CD4-positive, alpha-beta T cell treated with Interferon alpha-2 for 1 hour (primary cell): ENCODE measurements at regions not wholly inside any gene's neighbourhood (a gene's known extent, or its start where the extent isn't known, plus 50 kb on each side); places are given as distances from the start of the nearest gene placed in this dataset.
"Not testable (repeated sequence)": the region's sequence is repeated elsewhere in the genome, so short reads cannot be mapped to it uniquely, and the experiment has no call there.

Source experiments
- DNase-seq, 2 donors: peaks; one replicate each; pipeline ENCODE4 v3.0.0-alpha.2; 2020 to 2022

GRCh38 chr6:85707515-85708145 is 64.9 kb upstream of the SYNCRIP start:
- DNase-seq: not testable (repeated sequence)

GRCh38 chr6:85706272-85706671 is 63.6 kb upstream of the SYNCRIP start:
- DNase-seq: no peak

DNA sequence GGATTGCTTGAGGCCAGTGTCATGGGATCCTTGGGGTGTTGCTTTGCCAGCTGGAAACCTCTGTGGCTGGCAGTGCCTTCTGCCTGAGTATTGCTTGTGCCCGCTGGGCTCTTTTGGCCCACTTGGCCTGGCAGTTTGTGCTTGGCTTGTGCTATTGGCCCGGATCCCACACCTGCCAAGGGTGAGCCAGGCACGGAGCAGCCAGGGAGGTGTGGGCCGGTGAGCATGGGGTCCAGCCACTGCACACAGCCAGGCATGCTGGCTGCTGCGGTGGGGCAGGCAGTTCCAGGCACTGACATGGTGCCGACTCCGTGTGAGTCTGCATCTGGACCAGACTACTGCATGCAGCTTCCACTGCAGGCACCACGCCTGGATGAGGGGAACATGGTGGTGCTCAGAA is 62.5 kb upstream of the SYNCRIP start:
- no peak for DNase-seq

GRCh38 chr6:85703406-85703805 is 60.7 kb upstream of the SYNCRIP start:
- DNase-seq: no peak
